GM19324 (cell line): ENCODE measurements at regions not wholly inside any gene's neighbourhood (a gene's known extent, or its start where the extent isn't known, plus 50 kb on each side); places are given as distances from the start of the nearest gene placed in this dataset.
"Not testable (repeated sequence)": the region's sequence is repeated elsewhere in the genome, so short reads cannot be mapped to it uniquely, and the experiment has no call there.

Experiments used
- ATAC-seq: cut with Tn5 transposase; IDR thresholded peaks from one replicate; pipeline ENCODE4 v1.9.1; 2021; ENCODE audit warnings: mild to moderate bottlenecking, moderate library complexity; ENCODE audit not compliant: unreplicated experiment, low FRiP score

DNA sequence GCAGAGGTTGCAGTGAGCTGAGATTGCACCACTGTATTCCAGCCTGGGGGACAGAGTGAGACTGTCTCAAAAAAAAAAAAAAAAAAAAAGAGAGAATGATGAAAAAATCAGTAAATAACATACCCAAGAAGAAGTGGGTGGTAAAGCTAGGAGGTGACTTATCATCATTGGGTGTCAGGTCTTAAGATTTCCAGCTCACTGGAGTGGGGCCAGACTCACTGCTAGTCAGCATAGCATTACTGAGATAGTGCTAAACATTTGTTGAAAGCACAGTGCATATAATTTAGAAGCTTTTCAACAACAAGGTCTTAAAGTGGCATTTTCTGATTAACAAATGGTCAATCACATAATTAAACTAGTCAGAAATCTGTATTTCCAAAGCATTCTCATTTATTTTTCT, 221.8 kb upstream of the GYPA start:
- ATAC-seq, result no peak

- ATAC-seq, result no peak
Observed at GRCh38 chr4:144363890-144364289, 223.4 kb upstream of the GYPA start.

DNA sequence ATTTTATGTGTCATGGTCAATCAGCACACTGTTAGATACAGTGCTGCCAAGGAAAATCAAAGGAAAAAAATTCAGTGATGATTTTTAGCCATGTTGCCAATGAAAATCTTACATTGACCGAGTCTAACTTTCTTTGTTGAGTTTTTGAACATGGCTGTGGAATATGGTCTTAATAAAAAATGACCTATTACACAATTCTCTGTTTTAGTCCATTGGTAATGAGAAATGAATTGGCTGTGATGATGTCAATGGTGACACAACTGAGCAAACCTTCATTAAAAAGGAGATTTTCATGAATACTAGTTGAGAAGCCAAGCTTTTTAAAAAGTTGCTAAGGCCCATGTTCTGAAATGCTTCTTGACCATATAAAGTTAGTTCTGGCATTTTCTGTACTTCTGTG, 225.9 kb upstream of the GYPA start:
- ATAC-seq, result no peak

DNA sequence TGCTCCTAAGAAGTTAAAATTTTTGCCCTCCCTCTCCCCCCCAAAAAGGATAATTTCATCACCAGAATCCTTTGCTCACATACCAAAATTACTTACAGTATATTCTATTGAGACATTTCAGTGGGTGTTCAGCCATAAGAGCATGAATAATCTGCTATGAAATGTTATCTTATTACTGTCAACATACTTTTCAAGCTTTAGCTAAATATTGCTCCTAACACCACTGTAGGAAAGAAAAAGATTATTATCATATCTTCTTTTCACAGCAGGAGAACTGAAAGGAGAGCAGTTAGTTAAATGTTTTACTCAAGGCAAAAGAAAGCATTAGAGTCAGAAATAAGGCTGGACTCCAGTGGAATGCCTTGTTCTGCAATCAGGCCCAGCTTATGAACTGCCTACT, 231.0 kb upstream of the GYPA start:
- ATAC-seq, result no peak

DNA sequence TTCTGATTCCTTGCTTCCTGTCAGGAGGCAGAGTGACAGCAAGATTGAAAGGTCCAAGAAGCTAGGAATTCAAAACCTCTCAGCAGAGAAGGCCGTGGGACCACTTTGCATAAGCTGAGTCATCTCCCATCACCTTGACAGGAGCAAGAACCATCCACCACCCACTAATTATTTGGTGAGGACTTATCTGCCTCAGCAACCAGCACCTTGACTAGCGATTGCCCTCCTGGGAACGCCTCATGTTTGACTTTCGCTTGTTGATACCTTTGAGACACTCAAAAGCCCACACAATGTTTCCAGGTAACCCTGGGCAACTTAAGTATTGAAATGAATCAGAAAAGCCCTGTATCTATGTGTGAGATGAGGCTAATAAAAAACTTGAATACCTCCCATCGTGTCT, 233.5 kb upstream of the GYPA start:
- no peak for ATAC-seq

GRCh38 chr4:144376866-144377265, 236.3 kb upstream of the GYPA start:
- no peak for ATAC-seq

GRCh38 chr4:144384408-144384807, 243.9 kb upstream of the GYPA start:
- no peak for ATAC-seq

- ATAC-seq, result no peak
Observed at GRCh38 chr4:144399927-144400326, 246.0 kb upstream of the HHIP start.

DNA sequence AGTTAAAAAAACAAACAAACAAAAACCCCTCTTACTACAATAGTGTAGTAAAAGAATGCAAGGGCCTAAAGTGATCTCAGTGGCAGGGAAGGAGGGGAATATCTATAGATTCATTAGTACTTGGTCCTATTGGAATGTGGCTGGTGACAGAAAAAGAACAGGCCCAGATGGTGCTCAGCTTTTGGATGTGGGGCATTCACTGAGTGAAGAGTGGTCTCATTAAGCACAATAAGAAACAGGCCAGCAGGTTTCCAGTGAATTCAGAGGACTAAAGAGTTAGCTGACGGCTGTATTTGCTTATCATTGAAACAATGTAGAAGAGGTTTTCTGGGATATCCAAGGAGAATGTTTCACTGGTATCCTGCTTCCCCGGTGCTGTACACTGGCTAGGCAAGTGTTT, 243.8 kb upstream of the HHIP start:
- no peak for ATAC-seq

GRCh38 chr4:144402999-144403398, 243.0 kb upstream of the HHIP start:
- no peak for ATAC-seq

DNA sequence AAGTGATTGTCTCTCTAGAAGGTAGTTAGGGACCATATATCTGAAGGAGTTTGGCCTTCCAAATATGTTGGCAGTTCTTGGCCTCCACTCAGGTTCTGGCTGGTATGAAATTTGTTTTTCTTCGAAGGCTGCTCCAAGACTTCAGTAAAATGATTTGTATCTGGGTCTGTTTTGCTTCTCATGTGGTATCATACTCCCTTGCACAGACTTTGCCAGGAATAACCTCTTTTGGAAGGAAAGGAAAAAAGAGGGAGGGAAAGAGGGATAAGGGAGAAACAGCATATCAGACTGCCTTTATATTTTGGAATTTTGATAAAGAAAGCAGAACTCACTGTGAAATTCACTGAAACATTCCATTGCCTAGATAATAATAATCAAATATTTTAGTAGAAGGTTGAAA, 242.1 kb upstream of the HHIP start:
- no peak for ATAC-seq

DNA sequence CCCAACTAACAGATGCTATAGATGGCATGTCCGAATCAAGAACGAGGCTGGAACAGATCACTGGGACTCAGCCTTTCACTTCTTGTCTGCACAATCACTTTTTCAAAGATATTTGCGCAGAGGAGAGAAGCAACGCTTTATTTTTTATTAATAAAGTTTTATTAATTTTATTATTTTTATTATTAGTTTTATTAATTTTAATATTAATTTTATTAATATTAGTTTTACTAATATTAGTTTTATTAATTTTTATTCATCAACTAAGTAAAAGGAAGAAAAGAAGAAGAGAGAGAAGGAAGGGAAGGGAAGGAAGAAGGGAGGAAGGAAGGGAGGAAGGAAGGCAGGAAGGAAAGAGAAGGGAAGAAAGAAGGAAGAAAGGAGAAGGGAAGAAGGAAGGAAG, 236.4 kb upstream of the HHIP start:
- no peak for ATAC-seq

DNA sequence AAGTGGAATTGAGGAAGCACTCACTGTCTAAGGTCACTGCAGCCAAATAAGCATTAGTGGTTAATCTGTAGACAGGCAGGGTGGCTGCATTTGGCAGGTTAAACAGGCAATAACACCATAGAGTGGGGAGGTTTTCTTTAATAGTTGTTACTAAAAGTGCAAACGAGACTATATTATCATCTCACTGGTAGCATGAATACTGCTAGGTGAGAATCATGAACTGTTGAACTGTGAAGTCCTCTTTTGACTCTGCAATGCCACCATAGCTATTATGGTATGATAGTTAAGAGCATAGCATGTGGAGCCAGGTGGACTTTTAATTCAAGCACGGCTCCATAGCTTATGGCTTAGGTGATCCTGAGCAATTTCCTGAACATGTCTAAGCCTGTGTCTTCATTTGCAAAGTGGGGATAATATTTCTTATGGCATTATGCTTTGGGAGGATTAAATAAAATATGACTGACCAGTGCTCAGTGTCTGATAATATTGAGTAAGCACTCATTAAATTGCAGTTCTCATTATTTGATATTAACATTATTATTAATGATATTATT, 235.6 kb upstream of the HHIP start:
- ATAC-seq, result no peak

DNA sequence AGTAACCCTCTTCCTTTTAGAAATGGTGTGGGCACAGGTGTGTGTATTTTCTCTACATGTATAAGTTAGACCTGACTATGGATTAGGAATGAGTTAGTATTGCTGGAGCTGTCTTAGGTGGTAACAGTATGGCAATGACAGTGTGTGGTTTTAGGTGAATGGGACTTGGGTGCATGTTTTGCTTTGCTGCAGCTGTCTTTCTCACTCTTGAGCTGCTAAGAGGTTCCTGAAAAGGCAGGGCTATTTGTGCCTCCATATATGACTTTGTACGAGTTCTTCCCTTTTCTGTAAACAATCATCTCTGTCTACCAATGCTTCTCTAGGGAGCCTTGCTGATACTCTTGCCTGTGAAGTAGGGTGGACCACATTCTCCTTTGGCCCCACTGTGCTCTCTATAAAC, 234.8 kb upstream of the HHIP start:
- ATAC-seq, result no peak

DNA sequence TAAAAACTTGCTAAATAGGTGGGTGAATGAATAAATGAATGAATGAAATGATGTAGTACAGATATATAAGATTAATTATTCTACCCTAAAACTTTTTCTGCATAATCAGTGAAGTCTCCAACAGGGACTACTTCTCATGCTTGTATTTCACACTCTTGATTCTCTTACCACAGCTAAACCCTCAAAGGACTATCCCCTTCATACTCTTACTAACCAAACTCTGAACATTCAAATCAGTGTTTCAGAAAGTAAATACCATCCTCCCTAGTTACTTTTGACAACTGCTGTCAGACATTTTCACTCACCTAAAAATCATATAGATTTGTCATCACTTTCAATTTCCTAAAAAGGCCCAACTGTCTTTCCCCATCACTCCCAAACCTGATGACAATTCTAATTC, 234.3 kb upstream of the HHIP start:
- ATAC-seq, result no peak

GRCh38 chr4:144421056-144421455, 224.9 kb upstream of the HHIP start:
- no peak for ATAC-seq

DNA sequence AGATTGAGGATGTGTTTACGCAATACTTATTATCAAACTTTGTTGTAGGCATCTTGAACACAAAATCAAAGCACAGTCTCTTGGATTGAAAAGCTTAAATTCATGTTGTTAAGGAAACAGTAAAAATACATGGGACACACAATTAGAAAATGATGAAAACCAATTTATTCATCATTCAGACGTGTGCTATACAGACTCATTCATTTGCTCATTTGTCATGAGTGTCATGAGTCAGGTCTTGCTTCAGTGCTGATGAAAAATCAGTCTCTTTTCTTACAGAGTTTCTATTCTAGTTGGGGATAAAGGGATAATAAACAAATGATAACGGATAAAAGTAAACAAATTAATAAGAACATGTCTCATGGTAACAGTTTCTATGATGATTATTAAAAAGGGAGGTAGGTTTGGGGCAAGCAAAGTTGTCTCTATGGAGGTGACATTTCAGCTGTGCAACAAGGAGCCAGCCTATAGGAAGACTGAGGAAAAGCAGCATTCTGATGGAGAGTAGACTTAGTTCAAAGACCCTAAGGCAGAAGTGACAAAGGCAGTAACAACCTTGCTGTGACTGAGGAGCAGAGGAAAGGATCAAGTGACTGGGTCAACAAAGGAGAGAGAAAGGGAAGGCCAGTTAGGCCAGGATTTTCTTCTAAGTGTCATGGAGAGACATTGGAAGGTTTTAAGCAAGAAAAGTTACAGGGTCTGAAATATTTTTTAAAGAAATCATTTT, 224.0 kb upstream of the HHIP start:
- no peak for ATAC-seq

DNA sequence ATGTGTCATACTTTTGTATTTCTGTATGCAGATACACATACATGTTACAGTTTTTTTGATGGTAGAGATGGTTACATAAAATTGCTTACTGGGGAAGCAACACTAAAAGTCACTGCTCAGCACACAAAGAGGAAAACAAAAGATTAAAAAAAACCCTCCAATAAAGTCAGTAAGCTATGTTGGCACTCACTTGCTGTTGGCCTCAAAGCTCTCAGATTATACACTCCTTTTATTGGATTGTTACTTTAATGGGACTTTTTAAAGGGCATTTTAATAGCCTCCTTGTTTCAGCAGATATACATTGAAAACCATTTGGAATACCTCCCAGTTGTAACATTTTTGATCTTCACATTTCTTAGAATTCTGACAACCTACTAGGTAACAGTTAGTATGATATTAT, 222.0 kb upstream of the HHIP start:
- ATAC-seq, result no peak

DNA sequence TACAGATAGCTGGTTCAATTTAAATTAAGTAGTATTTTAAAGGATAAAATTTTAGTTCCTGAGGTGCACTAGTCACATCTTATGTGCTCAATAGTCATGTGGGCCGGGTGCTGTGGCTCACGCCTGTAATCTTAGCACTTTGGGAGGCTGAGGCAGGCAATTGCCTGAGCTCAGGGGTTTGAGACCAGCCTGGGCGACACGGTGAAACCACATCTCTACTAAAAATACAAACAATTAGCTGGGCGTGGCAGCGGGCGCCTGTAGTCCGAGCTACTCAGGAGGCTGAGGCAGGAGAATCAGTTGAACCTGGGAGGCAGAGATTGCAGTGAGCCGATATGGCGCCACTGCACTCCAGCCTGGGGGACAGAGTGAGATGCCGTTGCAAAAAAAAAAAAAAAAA, 219.9 kb upstream of the HHIP start:
- not testable (repeated sequence) for ATAC-seq

DNA sequence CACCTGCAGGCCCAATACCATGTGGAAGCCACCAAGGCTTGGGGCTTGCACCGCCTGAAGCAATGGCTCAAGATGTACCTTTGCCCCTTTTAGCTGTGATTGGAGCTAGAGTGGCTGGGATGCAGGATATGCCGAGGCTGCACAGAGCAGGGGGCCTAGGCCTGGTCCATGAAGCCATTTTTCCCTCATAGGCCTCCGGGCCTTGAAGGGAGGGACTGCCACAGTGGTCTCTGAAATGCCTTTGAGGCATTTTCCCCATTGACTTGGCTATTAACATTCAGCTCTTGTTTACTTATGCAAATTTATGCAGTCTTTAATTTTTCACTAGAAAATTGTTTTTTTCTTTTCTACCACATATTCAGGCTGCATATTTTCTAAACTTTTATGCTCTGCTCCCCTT, 203.2 kb upstream of the HHIP start:
- no peak for ATAC-seq

GRCh38 chr4:144449611-144450010, 196.3 kb upstream of the HHIP start:
- ATAC-seq, result no peak

DNA sequence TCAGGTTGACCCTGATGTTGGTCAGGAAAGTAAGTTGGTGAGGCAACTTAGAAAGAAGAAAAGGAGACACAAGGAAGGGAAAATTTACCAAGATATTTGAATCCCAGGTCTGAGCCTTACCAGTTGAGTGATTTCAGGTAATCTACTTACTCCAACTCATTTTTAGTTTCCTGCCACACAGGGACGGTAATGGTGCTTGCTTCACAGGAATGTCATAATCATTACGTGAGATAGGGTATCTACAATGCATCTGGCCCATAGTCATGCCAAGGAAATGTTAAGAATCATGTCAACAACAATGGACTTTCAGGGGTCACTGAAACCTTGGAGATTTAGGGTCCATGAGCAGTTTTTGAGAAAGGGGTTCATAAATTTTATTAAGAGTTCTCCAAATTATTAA, 195.4 kb upstream of the HHIP start:
- no peak for ATAC-seq
